ENCODE measurements at regions not wholly inside any gene's neighbourhood (a gene's known extent, or its start where the extent isn't known, plus 50 kb on each side); places are given as distances from the start of the nearest gene placed in this dataset.

GRCh38 chr1:72567521-72567920, 285.2 kb upstream of the NEGR1 start:
- TF ChIP-seq STAT1 (IDR thresholded peaks at IDR 0.05; ENCODE audit: unreplicated experiment) = no peak
- TF ChIP-seq CTCF (conservative IDR thresholded peaks at IDR 0.05; ENCODE audit: low read depth in 2 of 2) = no peak
- no peak for TF ChIP-seq EZH2phosphoT487 (IDR thresholded peaks at IDR 0.05; ENCODE audit: unreplicated experiment)

Data from GM23338 (cell line).